ENCODE measurements at regions not wholly inside any gene's neighbourhood (a gene's known extent, or its start where the extent isn't known, plus 50 kb on each side); places are given as distances from the start of the nearest gene placed in this dataset.

DNA sequence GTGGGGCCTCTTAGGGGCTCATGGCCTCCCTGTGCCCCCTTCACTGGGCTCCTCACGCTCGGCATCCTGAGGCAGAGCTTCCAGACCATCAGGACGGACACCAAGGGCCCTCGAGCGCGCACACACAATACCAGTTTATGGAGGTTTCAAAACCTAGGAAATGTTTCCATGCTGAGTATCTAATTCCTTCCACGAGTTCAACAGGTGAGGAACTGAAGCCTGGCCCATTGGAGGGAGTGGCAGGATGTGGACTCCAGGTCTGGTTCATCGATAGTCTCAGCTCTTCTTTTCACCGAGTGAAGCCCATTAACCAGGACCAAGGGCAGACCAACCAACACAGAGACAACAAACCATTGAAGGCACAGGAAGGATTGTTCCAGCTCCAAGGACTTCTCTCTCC lies 336.7 kb upstream of the SHH start:
- Histone ChIP-seq H3K79me2 (ENCODE audit: control insufficient read depth, insufficient read depth, low read length) (no peaks in the 10 kb centered on the region), H3K27ac (ENCODE audit: insufficient read depth, low read length) (no peak overlapping the region), H4K20me1 (ENCODE audit: control insufficient read depth, extremely low read depth, insufficient read depth, low read length) (no peaks in the 10 kb centered on the region), H3K27me3 (ENCODE audit: control insufficient read depth, insufficient read depth, low read length) (no peaks in the 10 kb centered on the region), H3K4me2 (ENCODE audit: extremely low read depth, insufficient read depth, low read length) (no peak overlapping the region), H3K9ac (ENCODE audit: insufficient read depth, low read length) (no peak overlapping the region), H3K36me3 (ENCODE audit: control insufficient read depth, insufficient read depth, low read length) (no peaks in the 10 kb centered on the region), H2AFZ (ENCODE audit: low read length) (no peak overlapping the region), H3K4me1 (ENCODE audit: control insufficient read depth, extremely low read depth, insufficient read depth, low read length) (no peaks in the 10 kb centered on the region), H3K4me3 (replicated peaks in 1 of 4; ENCODE audit: control extremely low read depth in 1 of 4, insufficient read depth in 1 of 4, low read depth in 3 of 4, low read length in 4 of 4) (no peak overlapping the region), H3K9me3 (ENCODE audit: control insufficient read depth, insufficient read depth, low read depth, low read length) (no peaks in the 10 kb centered on the region)
- TF ChIP-seq EZH2 (IDR thresholded peaks at IDR 0.05; ENCODE audit: low read length, missing control alignments): no peak
- TF ChIP-seq, protein P1, sequence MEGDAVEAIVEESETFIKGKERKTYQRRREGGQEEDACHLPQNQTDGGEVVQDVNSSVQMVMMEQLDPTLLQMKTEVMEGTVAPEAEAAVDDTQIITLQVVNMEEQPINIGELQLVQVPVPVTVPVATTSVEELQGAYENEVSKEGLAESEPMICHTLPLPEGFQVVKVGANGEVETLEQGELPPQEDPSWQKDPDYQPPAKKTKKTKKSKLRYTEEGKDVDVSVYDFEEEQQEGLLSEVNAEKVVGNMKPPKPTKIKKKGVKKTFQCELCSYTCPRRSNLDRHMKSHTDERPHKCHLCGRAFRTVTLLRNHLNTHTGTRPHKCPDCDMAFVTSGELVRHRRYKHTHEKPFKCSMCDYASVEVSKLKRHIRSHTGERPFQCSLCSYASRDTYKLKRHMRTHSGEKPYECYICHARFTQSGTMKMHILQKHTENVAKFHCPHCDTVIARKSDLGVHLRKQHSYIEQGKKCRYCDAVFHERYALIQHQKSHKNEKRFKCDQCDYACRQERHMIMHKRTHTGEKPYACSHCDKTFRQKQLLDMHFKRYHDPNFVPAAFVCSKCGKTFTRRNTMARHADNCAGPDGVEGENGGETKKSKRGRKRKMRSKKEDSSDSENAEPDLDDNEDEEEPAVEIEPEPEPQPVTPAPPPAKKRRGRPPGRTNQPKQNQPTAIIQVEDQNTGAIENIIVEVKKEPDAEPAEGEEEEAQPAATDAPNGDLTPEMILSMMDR (conservative IDR thresholded peaks at IDR 0.05 in 1 of 2, IDR thresholded peaks at IDR 0.05 in 1 of 2; ENCODE audit: low read depth in 1 of 2, low read length in 2 of 2): no peak
- DNase-seq (ENCODE audit: low read depth in 2 of 2): no peak

DNA sequence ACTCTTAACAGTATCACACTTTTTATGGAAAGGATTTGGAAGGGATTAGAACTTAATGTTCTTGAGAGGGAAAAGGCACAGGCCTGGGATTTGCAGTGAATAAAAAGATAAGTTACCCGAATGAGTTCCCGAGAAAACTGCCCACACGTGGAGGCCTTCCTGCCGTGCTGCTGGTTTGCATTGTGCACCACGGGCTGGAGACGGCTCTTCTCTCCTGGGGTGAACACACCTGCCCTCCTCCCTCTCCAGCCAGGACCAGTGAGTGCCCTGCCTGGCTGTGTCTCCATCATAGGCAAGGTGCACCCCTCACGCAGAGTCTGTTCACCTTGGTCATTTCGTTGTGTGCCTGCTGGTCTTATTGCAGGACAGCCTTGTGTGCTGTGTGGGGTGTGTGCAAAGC lies 336.3 kb upstream of the SHH start:
- no peak overlapping the region for H3K4me3 ChIP-seq (replicated peaks in 1 of 4; ENCODE audit: control extremely low read depth in 1 of 4, insufficient read depth in 1 of 4, low read depth in 3 of 4, low read length in 4 of 4)
- H3K79me2 ChIP-seq (ENCODE audit: control insufficient read depth, insufficient read depth, low read length): no peaks in the 10 kb centered on the region
- no peak overlapping the region for H3K4me2 ChIP-seq (ENCODE audit: extremely low read depth, insufficient read depth, low read length)
- H3K9ac ChIP-seq (ENCODE audit: insufficient read depth, low read length): no peak overlapping the region
- H3K9me3 ChIP-seq (ENCODE audit: control insufficient read depth, insufficient read depth, low read depth, low read length): no peaks in the 10 kb centered on the region
- no peak overlapping the region for H2AFZ ChIP-seq (ENCODE audit: low read length)
- no peaks in the 10 kb centered on the region for H3K27me3 ChIP-seq (ENCODE audit: control insufficient read depth, insufficient read depth, low read length)
- DNase-seq (ENCODE audit: low read depth in 2 of 2): no peak
- no peaks in the 10 kb centered on the region for H4K20me1 ChIP-seq (ENCODE audit: control insufficient read depth, extremely low read depth, insufficient read depth, low read length)
- no peaks in the 10 kb centered on the region for H3K36me3 ChIP-seq (ENCODE audit: control insufficient read depth, insufficient read depth, low read length)
- H3K27ac ChIP-seq (ENCODE audit: insufficient read depth, low read length): no peak overlapping the region
- H3K4me1 ChIP-seq (ENCODE audit: control insufficient read depth, extremely low read depth, insufficient read depth, low read length): no peaks in the 10 kb centered on the region
- TF ChIP-seq, protein P1 (conservative IDR thresholded peaks at IDR 0.05 in 1 of 2, IDR thresholded peaks at IDR 0.05 in 1 of 2; ENCODE audit: low read depth in 1 of 2, low read length in 2 of 2): no peak
- TF ChIP-seq EZH2 (IDR thresholded peaks at IDR 0.05; ENCODE audit: low read length, missing control alignments): no peak

DNA sequence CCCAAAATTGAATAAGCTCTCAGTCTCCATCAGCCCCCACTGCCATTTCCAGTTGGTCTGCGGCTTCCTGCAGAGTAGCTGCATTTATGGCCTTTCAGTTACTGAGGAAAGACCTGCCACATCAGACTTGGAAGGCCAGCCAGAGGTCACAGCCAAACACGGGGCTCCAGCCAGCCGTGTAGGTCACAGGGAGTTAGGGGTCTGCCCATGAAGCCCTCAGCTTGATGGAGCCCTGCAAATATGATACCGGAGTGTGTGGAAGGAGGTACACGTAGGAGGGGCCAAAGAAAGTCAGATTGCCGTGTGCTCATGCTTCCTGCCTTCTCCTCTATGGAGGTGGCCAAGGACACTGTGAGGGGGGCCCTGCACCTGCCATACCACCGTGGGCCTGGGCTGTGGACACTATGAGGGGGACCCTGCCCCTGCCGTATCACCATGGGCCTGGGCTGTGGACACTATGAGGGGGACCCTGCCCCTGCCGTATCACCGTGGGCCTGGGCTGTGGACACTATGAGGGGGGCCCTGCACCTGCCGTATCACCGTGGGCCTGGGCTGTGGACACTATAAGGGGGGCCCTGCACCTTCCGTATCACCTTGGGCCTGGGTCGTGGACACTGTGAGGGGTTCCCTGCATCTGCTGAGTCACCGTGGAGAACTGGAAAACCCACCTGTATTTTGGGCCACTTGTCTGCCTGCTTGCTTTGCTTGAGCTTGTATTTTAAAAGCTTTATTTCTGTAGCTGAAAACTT lies 335.7 kb upstream of the SHH start:
- Histone ChIP-seq H3K9ac (ENCODE audit: insufficient read depth, low read length) (no peak overlapping the region), H3K4me2 (ENCODE audit: extremely low read depth, insufficient read depth, low read length) (no peak overlapping the region), H2AFZ (ENCODE audit: low read length) (no peak overlapping the region), H3K36me3 (ENCODE audit: control insufficient read depth, insufficient read depth, low read length) (no peaks in the 10 kb centered on the region), H3K4me1 (ENCODE audit: control insufficient read depth, extremely low read depth, insufficient read depth, low read length) (no peaks in the 10 kb centered on the region), H3K4me3 (replicated peaks in 1 of 4; ENCODE audit: control extremely low read depth in 1 of 4, insufficient read depth in 1 of 4, low read depth in 3 of 4, low read length in 4 of 4) (no peak overlapping the region), H4K20me1 (ENCODE audit: control insufficient read depth, extremely low read depth, insufficient read depth, low read length) (no peaks in the 10 kb centered on the region), H3K9me3 (ENCODE audit: control insufficient read depth, insufficient read depth, low read depth, low read length) (no peaks in the 10 kb centered on the region), H3K27me3 (ENCODE audit: control insufficient read depth, insufficient read depth, low read length) (no peaks in the 10 kb centered on the region), H3K27ac (ENCODE audit: insufficient read depth, low read length) (no peak overlapping the region), H3K79me2 (ENCODE audit: control insufficient read depth, insufficient read depth, low read length) (no peaks in the 10 kb centered on the region)
- TF ChIP-seq, protein P1 (conservative IDR thresholded peaks at IDR 0.05 in 1 of 2, IDR thresholded peaks at IDR 0.05 in 1 of 2; ENCODE audit: low read depth in 1 of 2, low read length in 2 of 2): no peak
- TF ChIP-seq EZH2 (IDR thresholded peaks at IDR 0.05; ENCODE audit: low read length, missing control alignments): no peak
- no peak for DNase-seq (ENCODE audit: low read depth in 2 of 2)
